HL-60 (cell line): ENCODE measurements at regions not wholly inside any gene's neighbourhood (a gene's known extent, or its start where the extent isn't known, plus 50 kb on each side); places are given as distances from the start of the nearest gene placed in this dataset.
"Not testable (repeated sequence)": the region's sequence is repeated elsewhere in the genome, so short reads cannot be mapped to it uniquely, and the experiment has no call there.

Experiments
- DNase-seq, 2 experiments: peaks; one replicate each; pipeline ENCODE4 v3.0.0-alpha.2; 2010 to 2020; ENCODE audit warnings: low read depth in 1 of 2, low spot score in 1 of 2
- H3K27ac ChIP-seq: fragments of 250-450 bp; sonication (Bioruptor Pico); replicated peaks from 2 replicates; pipeline ENCODE4 v1.5.1; 2020; ENCODE audit warnings: mild to moderate bottlenecking, moderate library complexity
- H3K27me3 ChIP-seq: fragments of 250-450 bp; sonication (Bioruptor Pico); 2 replicates; pipeline ENCODE4 v1.5.1; 2021; ENCODE audit warnings: mild to moderate bottlenecking, moderate library complexity; ENCODE audit not compliant: insufficient read depth, poor library complexity, severe bottlenecking
- H3K4me3 ChIP-seq: replicated peaks from 2 replicates; pipeline ENCODE4 v1.5.1; 2011; ENCODE audit warnings: mild to moderate bottlenecking, control low read depth, low read length; ENCODE audit not compliant: insufficient read depth
- GABPA ChIP-seq: IDR thresholded peaks from 2 replicates; pipeline ENCODE4 v1.6.1; 2012; ENCODE audit warnings: low read depth
- POLR2AphosphoS5 ChIP-seq: IDR thresholded peaks from 2 replicates; pipeline ENCODE4 v1.6.1; 2012; ENCODE audit warnings: low read depth
- SPI1 ChIP-seq: IDR thresholded peaks from 2 replicates; pipeline ENCODE4 v1.6.1; 2012; ENCODE audit warnings: low read depth, mild to moderate bottlenecking, borderline replicate concordance
- TF ChIP-seq, protein P1 (sequence below): IDR thresholded peaks from one replicate; pipeline ENCODE4 v1.5.1; 2011; ENCODE audit warnings: low read length, control low read depth, inconsistent platforms; ENCODE audit not compliant: insufficient read depth
- TF ChIP-seq, protein P2 (sequence below): IDR thresholded peaks from 2 replicates; pipeline ENCODE4 v1.6.1; 2012; ENCODE audit warnings: low read depth; ENCODE audit not compliant: insufficient replicate concordance

DNA sequence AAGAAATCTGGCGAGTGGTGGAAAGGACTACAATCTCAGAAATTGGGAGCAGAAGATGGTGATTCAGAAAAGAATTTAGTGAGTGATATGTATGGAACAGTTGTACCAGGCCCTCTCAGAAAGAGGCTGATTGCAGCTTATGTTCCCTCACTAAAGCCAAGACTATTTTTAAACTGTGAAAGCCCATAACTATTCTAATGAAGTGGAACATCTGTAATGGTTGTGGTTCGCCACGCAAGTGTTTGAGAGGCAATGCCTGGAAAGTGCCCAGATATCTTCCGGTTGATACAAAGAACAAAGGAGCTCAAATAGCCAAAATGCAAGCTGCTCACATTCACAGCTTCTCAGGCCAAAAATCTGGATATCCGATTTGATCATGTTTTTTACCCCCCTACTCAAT, 1250.7 kb downstream of the RAPGEF2 start:
- Histone ChIP-seq H3K27me3 (no peaks in the 10 kb centered on the region), H3K4me3 (no peak overlapping the region), H3K27ac (no peak overlapping the region)
- TF ChIP-seq POLR2AphosphoS5 = no peak
- TF ChIP-seq SPI1 = no peak
- TF ChIP-seq, protein P1, sequence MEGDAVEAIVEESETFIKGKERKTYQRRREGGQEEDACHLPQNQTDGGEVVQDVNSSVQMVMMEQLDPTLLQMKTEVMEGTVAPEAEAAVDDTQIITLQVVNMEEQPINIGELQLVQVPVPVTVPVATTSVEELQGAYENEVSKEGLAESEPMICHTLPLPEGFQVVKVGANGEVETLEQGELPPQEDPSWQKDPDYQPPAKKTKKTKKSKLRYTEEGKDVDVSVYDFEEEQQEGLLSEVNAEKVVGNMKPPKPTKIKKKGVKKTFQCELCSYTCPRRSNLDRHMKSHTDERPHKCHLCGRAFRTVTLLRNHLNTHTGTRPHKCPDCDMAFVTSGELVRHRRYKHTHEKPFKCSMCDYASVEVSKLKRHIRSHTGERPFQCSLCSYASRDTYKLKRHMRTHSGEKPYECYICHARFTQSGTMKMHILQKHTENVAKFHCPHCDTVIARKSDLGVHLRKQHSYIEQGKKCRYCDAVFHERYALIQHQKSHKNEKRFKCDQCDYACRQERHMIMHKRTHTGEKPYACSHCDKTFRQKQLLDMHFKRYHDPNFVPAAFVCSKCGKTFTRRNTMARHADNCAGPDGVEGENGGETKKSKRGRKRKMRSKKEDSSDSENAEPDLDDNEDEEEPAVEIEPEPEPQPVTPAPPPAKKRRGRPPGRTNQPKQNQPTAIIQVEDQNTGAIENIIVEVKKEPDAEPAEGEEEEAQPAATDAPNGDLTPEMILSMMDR = no peak
- TF ChIP-seq, protein P2, sequence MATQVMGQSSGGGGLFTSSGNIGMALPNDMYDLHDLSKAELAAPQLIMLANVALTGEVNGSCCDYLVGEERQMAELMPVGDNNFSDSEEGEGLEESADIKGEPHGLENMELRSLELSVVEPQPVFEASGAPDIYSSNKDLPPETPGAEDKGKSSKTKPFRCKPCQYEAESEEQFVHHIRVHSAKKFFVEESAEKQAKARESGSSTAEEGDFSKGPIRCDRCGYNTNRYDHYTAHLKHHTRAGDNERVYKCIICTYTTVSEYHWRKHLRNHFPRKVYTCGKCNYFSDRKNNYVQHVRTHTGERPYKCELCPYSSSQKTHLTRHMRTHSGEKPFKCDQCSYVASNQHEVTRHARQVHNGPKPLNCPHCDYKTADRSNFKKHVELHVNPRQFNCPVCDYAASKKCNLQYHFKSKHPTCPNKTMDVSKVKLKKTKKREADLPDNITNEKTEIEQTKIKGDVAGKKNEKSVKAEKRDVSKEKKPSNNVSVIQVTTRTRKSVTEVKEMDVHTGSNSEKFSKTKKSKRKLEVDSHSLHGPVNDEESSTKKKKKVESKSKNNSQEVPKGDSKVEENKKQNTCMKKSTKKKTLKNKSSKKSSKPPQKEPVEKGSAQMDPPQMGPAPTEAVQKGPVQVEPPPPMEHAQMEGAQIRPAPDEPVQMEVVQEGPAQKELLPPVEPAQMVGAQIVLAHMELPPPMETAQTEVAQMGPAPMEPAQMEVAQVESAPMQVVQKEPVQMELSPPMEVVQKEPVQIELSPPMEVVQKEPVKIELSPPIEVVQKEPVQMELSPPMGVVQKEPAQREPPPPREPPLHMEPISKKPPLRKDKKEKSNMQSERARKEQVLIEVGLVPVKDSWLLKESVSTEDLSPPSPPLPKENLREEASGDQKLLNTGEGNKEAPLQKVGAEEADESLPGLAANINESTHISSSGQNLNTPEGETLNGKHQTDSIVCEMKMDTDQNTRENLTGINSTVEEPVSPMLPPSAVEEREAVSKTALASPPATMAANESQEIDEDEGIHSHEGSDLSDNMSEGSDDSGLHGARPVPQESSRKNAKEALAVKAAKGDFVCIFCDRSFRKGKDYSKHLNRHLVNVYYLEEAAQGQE = no peak
- no peak for TF ChIP-seq GABPA
- DNase-seq = no peak

DNA sequence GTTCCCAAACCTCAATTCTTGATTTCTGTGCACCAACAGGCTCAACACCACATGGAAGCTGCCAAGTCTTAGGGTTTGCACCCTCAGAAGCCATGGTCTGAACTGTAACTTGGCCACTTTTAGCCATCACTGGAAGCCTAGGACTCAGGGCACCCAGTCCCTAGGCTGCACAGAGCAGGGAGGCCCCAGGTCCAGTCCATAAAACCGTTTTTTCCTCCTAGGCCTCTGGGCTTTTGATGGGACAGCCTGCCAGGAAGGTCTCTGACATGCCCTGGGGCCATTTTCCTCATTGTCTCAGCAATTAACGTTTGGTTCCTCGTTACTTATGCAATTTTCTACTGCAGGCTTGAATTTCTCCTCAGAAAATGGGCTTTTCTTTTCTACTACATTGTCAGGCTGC, 1259.6 kb downstream of the RAPGEF2 start:
- H3K27ac ChIP-seq = no peak overlapping the region
- H3K27me3 ChIP-seq = no peaks in the 10 kb centered on the region
- DNase-seq = no peak
- no peak overlapping the region for H3K4me3 ChIP-seq
- TF ChIP-seq POLR2AphosphoS5 = no peak
- TF ChIP-seq, protein P2 = no peak
- no peak for TF ChIP-seq SPI1
- TF ChIP-seq, protein P1 = no peak
- no peak for TF ChIP-seq GABPA

DNA sequence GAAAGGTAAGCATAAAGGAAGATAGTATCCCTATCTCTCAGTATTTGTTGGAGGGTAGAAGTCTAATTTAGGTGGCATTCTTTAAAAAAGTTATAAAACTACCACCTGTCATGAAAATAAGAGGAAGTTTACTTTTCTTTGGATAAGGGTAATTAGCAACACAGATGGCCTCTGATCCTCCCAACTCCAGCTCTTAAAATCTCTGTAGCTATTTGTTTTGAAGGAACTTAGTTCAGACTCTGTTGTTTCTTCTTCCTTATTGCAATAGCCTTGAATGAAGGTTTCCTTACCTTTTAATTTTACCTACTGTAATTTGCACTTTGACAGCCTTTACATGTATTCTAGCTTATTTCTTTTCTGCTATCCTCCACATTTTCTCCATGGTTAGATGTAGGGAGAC, 1261.3 kb downstream of the RAPGEF2 start:
- DNase-seq = no peak
- TF ChIP-seq GABPA (no peak), SPI1 (no peak), POLR2AphosphoS5 (no peak)
- TF ChIP-seq, protein P1 = no peak
- TF ChIP-seq, protein P2 = no peak
- H3K4me3 ChIP-seq = no peak overlapping the region
- no peaks in the 10 kb centered on the region for H3K27me3 ChIP-seq
- no peak overlapping the region for H3K27ac ChIP-seq

DNA sequence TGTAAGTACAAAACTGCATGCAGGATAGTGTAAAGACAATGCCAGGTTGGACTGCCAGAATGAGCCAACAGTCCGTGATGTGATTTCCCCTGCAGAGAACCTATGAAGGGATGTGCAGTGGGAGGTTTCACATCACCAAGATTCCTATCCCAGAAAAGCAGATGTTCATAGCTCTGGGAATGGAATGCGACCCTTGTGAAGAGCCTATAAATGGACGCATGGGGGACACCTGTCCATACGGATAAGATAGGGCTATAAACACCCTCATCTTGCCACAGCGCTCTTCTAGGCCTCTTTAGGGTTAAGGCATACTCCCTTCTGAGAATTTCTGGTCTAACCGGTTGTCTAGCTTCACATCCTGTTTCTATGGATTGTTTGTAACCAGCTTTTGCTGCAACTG, 1261.8 kb downstream of the RAPGEF2 start:
- not testable (repeated sequence) for H3K27me3 ChIP-seq, H3K27ac ChIP-seq, DNase-seq, H3K4me3 ChIP-seq

DNA sequence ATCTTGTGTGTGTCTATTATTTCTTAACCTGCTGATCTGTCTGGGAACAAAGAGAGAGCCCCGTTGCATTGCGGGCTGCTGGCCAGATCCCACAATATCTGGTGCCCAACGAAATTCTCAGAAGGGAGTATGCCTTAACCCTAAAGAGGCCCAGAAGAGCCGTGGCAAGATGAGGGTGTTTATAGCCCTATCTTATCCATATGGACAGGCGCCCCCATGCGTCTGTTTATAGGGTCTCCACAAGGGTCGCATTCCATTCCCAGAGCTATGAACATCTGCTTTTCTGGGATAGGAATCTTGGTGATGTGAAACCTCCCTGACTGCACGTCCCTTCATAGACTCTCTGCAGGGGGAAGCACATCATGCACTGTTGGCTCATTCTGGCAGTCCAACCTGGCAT, 1262.5 kb downstream of the RAPGEF2 start:
- H3K4me3 ChIP-seq, H3K27ac ChIP-seq, H3K27me3 ChIP-seq, DNase-seq: not testable (repeated sequence)
